Amniotic stem cell (primary cell): ENCODE measurements at regions not wholly inside any gene's neighbourhood (a gene's known extent, or its start where the extent isn't known, plus 50 kb on each side); places are given as distances from the start of the nearest gene placed in this dataset.
"Not testable (repeated sequence)": the region's sequence is repeated elsewhere in the genome, so short reads cannot be mapped to it uniquely, and the experiment has no call there.

Experiments
- DNase-seq: peaks from one replicate; lab custom pipeline; 2025; lab: John Stamatoyannopoulos, UW

GRCh38 chr1:200317236-200317635 lies 92.6 kb downstream of the ZNF281 start:
- DNase-seq: peak; percentile 54

GRCh38 chr1:200316148-200316803 lies 93.6 kb downstream of the ZNF281 start:
- DNase-seq: no peak

- no peak for DNase-seq
Observed at GRCh38 chr1:200314085-200314750, 95.6 kb downstream of the ZNF281 start.

GRCh38 chr1:200311256-200311655 lies 98.6 kb downstream of the ZNF281 start:
- DNase-seq: no peak

- DNase-seq: no peak
Observed at GRCh38 chr1:200310824-200311223, 99.0 kb downstream of the ZNF281 start.

- DNase-seq: no peak
Observed at GRCh38 chr1:200307755-200308066, 102.1 kb downstream of the ZNF281 start.

GRCh38 chr1:200306944-200307754 lies 102.7 kb downstream of the ZNF281 start:
- no peak for DNase-seq

GRCh38 chr1:200305806-200306205 lies 104.0 kb downstream of the ZNF281 start:
- no peak for DNase-seq

- DNase-seq: no peak
Observed at GRCh38 chr1:200304171-200304570, 105.7 kb downstream of the ZNF281 start.

- no peak for DNase-seq
Observed at GRCh38 chr1:200302921-200303290, 106.9 kb downstream of the ZNF281 start.

- no peak for DNase-seq
Observed at GRCh38 chr1:200302192-200302920, 107.5 kb downstream of the ZNF281 start.

- no peak for DNase-seq
Observed at GRCh38 chr1:200301152-200301551, 108.7 kb downstream of the ZNF281 start.

GRCh38 chr1:200299571-200299970 lies 110.3 kb downstream of the ZNF281 start:
- no peak for DNase-seq

GRCh38 chr1:200298242-200298641 lies 111.6 kb downstream of the ZNF281 start:
- DNase-seq: no peak

- no peak for DNase-seq
Observed at GRCh38 chr1:200296091-200296661, 113.7 kb downstream of the ZNF281 start.

GRCh38 chr1:200294241-200294640 lies 115.6 kb downstream of the ZNF281 start:
- DNase-seq: no peak

- DNase-seq: no peak
Observed at GRCh38 chr1:200292699-200293098, 117.1 kb downstream of the ZNF281 start.

- no peak for DNase-seq
Observed at GRCh38 chr1:200291106-200291505, 118.7 kb downstream of the ZNF281 start.

GRCh38 chr1:200290010-200290685 lies 119.7 kb downstream of the ZNF281 start:
- DNase-seq: no peak

- no peak for DNase-seq
Observed at GRCh38 chr1:200288226-200288625, 121.6 kb downstream of the ZNF281 start.

GRCh38 chr1:200284236-200284635 lies 125.6 kb downstream of the ZNF281 start:
- not testable (repeated sequence) for DNase-seq
